ENCODE measurements at regions not wholly inside any gene's neighbourhood (a gene's known extent, or its start where the extent isn't known, plus 50 kb on each side); places are given as distances from the start of the nearest gene placed in this dataset.
A peak's percentile ranks its signal among the peaks of the same experiment; 100 is the strongest.

DNA sequence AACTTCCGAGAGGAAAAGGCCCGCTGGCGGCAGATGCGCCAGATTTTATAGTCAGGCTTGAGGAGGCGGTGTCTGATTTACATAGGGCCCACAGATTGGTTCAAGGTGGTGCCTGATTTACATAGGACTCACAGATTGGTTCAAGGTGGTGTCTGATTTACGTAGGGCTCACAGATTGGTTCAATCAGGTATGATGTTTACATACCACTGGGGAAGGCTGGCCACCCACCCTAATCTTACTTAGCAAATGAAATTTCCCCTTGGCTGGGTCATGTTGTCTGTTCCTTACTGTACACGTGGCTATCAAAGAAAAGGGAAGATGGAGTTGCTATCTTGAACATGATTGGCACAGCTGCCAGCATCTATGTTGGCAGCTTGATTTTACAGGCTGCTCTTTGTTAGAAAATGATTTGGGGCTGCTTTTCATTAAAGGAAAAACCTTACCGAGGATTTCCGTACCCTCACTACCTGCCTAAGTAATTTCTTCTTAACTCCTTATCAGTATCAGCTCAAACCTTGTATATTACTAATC is 96.3 kb downstream of the SETD4 start:
- Histone ChIP-seq H3K9me3 (no peaks in the 10 kb centered on the region), H3K4me3 (replicated peaks in 1 of 3) (no peak overlapping the region), H3K27me3 (no peaks in the 10 kb centered on the region), H3K4me1 (no peaks in the 10 kb centered on the region), H3K27ac (no peak overlapping the region), H3K36me3 (no peaks in the 10 kb centered on the region)
- no peak for DNase-seq
- WGBS, 2 donors: 86 to 88% methylated on average over 9 of the region's 9 CpGs
- intact Hi-C loops (cut with DNase I): no loop called here
- TF ChIP-seq, protein P1, sequence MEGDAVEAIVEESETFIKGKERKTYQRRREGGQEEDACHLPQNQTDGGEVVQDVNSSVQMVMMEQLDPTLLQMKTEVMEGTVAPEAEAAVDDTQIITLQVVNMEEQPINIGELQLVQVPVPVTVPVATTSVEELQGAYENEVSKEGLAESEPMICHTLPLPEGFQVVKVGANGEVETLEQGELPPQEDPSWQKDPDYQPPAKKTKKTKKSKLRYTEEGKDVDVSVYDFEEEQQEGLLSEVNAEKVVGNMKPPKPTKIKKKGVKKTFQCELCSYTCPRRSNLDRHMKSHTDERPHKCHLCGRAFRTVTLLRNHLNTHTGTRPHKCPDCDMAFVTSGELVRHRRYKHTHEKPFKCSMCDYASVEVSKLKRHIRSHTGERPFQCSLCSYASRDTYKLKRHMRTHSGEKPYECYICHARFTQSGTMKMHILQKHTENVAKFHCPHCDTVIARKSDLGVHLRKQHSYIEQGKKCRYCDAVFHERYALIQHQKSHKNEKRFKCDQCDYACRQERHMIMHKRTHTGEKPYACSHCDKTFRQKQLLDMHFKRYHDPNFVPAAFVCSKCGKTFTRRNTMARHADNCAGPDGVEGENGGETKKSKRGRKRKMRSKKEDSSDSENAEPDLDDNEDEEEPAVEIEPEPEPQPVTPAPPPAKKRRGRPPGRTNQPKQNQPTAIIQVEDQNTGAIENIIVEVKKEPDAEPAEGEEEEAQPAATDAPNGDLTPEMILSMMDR (IDR thresholded peaks at IDR 0.05): no peak
- no peak for TF ChIP-seq POLR2A (IDR thresholded peaks at IDR 0.05)

DNA sequence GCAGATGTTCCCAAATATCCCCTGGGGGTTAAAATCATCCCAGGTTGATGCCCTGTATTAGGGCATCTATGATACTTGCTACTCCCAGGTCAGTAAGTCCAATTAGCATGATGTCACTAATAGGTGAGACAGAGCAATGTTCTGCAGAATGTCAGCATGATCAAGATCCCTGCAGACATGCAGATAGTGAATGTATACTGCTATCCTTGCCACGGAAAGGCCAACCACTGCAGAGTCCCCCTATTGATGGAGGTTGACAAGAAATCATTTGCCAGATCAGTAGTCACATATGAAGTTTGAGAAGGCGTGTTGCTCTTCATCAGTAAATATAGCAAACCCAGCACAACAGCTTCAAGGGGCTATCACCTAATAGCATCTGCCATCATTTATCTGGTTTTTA is 97.4 kb downstream of the SETD4 start:
- 100% methylated on average over 2 of the region's 2 CpGs for WGBS, 2 donors
- no peak overlapping the region for H3K4me3 ChIP-seq (replicated peaks in 1 of 3)
- no peak for TF ChIP-seq POLR2A (IDR thresholded peaks at IDR 0.05)
- TF ChIP-seq, protein P1 (IDR thresholded peaks at IDR 0.05): no peak
- H3K27me3 ChIP-seq: no peaks in the 10 kb centered on the region
- intact Hi-C loops (cut with DNase I): no loop called here
- no peak overlapping the region for H3K27ac ChIP-seq
- no peaks in the 10 kb centered on the region for H3K9me3 ChIP-seq
- no peak for DNase-seq
- H3K36me3 ChIP-seq: no peaks in the 10 kb centered on the region
- H3K4me1 ChIP-seq: no peaks in the 10 kb centered on the region

DNA sequence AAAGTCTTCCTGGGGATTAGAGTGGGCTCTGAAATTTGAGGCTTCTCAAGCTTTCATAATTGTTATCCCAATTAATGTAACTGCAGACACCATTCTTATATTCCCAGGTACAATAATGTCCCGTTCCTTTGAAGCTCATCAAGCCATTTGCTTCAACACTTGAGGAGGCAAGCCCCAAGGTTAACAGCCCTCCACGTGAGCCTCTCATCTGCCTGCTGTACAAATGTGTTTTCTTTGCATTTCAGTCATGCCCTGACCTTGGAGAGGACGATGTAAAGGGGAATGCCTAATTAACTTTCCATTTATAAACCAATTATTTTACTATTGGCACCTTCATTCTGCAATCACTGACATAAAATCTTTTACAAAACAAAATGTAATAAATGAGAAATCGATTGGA is 106.3 kb downstream of the SETD4 start:
- 27 to 39% methylated on average over 4 of the region's 4 CpGs for WGBS, 2 donors

DNA sequence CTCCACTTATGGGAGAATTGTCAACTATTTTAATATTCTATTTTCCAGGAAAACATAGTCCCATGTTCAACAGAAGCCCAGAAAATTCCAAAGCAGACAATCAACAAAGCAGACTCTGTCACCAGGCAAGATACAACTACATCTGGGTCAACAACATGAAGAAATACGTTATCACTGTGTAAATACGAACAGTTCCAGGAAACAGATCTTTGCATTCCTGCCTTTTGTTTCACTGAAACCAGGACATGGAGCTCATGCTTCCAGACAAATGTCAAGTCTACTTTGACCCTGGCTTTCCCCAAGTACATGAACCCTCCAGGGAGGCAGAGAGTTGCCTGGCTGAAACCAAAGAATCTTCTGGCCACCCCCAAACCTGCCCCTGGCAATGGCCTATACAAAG is 106.7 kb downstream of the SETD4 start:
- Histone ChIP-seq H3K4me1 (peaks cover 5 to 14% of the 10 kb centered on the region in 2 donors), H3K27ac (no peak overlapping the region), H3K27me3 (no peaks in the 10 kb centered on the region), H3K36me3 (no peaks in the 10 kb centered on the region), H3K9me3 (no peaks in the 10 kb centered on the region), H3K4me3 (replicated peaks in 1 of 3) (no peak overlapping the region)
- TF ChIP-seq, protein P1 (IDR thresholded peaks at IDR 0.05): no peak
- no peak for TF ChIP-seq POLR2A (IDR thresholded peaks at IDR 0.05)
- intact Hi-C loops (cut with DNase I): no loop called here
- DNase-seq: no peak
- WGBS, 2 donors: 31 to 34% methylated on average over 2 of the region's 2 CpGs

More for the DNA sequence above, 106.3 kb downstream of the SETD4 start:
- Histone ChIP-seq H3K27ac (no peak overlapping the region), H3K9me3 (no peaks in the 10 kb centered on the region), H3K27me3 (no peaks in the 10 kb centered on the region), H3K4me1 (peaks cover 5 to 14% of the 10 kb centered on the region in 2 donors), H3K36me3 (no peaks in the 10 kb centered on the region), H3K4me3 (replicated peaks in 1 of 3) (no peak overlapping the region)
- intact Hi-C loops (cut with DNase I): no loop called here
- no peak for TF ChIP-seq POLR2A (IDR thresholded peaks at IDR 0.05)
- TF ChIP-seq, protein P1 (IDR thresholded peaks at IDR 0.05): no peak
- peak; percentile 43 to 62 for DNase-seq

DNA sequence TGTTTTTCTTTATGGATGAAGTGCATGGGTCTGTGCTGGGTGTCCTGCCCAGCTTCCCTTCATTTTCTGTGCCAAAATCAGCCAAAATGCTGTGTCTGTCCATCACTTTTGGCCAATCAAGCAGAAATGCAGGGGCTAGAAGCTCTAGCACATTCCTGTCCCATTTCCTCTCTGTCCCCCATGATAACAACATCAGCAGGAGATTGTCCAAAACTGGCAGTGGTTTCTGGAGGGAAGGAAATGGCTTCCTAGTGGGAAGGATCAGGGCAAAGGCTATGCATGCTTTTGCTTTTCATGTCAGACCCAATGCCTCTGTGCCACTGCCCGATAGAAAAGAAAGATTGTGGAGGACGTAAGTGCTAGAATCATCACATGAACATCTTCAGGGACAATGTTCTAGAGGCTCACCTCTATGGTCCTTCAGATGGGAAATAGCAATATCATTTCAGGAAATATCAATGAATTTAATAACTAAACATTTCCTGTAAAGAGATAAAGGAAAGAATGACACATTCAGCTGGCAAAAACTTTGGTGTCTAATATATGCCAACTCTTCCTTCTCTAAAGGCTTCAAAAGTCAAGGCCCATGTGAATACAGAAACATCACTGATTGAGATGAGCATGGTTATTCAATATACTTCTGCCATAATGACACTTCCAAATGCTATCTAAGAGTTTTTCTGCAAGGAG is 107.5 kb downstream of the SETD4 start:
- intact Hi-C loops (cut with DNase I): no loop called here
- no peak for DNase-seq
- TF ChIP-seq POLR2A (IDR thresholded peaks at IDR 0.05): no peak
- TF ChIP-seq, protein P1 (IDR thresholded peaks at IDR 0.05): no peak
- 86 to 92% methylated on average over 2 of the region's 2 CpGs for WGBS, 2 donors
- Histone ChIP-seq H3K27me3 (no peaks in the 10 kb centered on the region), H3K4me1 (peaks cover 5 to 14% of the 10 kb centered on the region in 2 donors), H3K27ac (no peak overlapping the region), H3K9me3 (no peaks in the 10 kb centered on the region), H3K36me3 (no peaks in the 10 kb centered on the region), H3K4me3 (replicated peaks in 1 of 3) (no peak overlapping the region)

Data from thyroid gland (tissue), 4 donors.